ENCODE measurements at regions not wholly inside any gene's neighbourhood (a gene's known extent, or its start where the extent isn't known, plus 50 kb on each side); places are given as distances from the start of the nearest gene placed in this dataset.
A peak's percentile ranks its signal among the peaks of the same experiment; 100 is the strongest.

DNA sequence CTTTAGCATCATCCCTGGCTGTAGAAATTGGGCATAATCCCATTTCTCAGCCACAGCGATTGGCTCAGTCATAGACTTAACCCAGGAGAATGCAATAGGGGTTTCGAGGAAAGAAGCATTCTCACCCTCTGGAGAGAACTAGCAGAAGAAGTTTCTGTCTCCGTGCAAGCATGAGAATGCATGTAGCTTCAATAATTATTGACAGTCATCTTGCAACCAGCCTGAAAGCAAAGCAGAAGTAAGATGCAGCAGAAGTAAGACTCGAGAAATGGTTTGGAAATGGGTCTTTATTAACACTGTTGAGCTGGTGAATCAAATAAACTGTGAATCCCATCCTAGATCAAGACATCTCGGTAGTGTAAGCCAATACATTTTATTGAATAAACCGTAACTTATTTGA, 828.8 kb upstream of the GJE1 start:
- Mint-ChIP-seq H3K4me1 (ENCODE audit: insufficient read depth, unreplicated experiment) (peaks cover 5% of the 10 kb centered on the region), H3K27ac (ENCODE audit: low read depth, unreplicated experiment) (no peak overlapping the region), H3K4me3 (ENCODE audit: unreplicated experiment) (no peak overlapping the region), H3K27me3 (ENCODE audit: insufficient read depth, unreplicated experiment) (no peaks in the 10 kb centered on the region), H3K36me3 (ENCODE audit: insufficient read depth, unreplicated experiment) (no peaks in the 10 kb centered on the region), H3K9me3 (ENCODE audit: unreplicated experiment) (no peaks in the 10 kb centered on the region)
- BruUV-seq (replicated peaks), result no TSS peak
- CTCF ChIA-PET, result interaction anchor here (0.7 kb wide), 2 partner anchors 225 to 550 kb away, joined by 3 read pairs; no protein-coding TSS in a partner anchor
- intact Hi-C loops (cut with micrococcal nuclease), result no loop called here
- POLR2A ChIA-PET, result no interaction called here
- DNase-seq (ENCODE audit: unreplicated experiment), result no peak
- TF ChIP-seq, protein P1, sequence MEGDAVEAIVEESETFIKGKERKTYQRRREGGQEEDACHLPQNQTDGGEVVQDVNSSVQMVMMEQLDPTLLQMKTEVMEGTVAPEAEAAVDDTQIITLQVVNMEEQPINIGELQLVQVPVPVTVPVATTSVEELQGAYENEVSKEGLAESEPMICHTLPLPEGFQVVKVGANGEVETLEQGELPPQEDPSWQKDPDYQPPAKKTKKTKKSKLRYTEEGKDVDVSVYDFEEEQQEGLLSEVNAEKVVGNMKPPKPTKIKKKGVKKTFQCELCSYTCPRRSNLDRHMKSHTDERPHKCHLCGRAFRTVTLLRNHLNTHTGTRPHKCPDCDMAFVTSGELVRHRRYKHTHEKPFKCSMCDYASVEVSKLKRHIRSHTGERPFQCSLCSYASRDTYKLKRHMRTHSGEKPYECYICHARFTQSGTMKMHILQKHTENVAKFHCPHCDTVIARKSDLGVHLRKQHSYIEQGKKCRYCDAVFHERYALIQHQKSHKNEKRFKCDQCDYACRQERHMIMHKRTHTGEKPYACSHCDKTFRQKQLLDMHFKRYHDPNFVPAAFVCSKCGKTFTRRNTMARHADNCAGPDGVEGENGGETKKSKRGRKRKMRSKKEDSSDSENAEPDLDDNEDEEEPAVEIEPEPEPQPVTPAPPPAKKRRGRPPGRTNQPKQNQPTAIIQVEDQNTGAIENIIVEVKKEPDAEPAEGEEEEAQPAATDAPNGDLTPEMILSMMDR (IDR thresholded peaks at IDR 0.05; ENCODE audit: unreplicated experiment), result no peak

DNA sequence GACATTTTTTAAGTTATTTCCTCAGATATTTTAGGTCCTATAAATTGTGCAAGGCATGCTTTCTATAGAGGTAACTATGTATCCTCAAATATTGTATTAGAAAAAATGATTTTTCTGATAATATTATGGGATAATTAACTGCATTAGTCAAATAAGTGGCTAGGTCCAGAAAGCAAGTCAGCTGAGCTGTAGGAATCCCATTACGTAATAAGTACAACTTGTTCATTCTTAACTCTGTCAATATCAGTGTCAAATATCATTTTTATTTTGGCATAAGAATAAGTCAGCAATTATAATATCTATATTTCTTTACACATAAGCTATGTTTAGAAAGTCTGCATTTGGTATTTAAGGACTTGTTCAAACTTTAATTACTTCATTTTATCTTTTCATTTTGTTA, 830.9 kb upstream of the GJE1 start:
- Mint-ChIP-seq H3K27ac (ENCODE audit: low read depth, unreplicated experiment) (peak overlapping the region; percentile 25), H3K4me3 (ENCODE audit: unreplicated experiment) (no peak overlapping the region), H3K9me3 (ENCODE audit: unreplicated experiment) (no peaks in the 10 kb centered on the region), H3K36me3 (ENCODE audit: insufficient read depth, unreplicated experiment) (no peaks in the 10 kb centered on the region), H3K27me3 (ENCODE audit: insufficient read depth, unreplicated experiment) (no peaks in the 10 kb centered on the region), H3K4me1 (ENCODE audit: insufficient read depth, unreplicated experiment) (peaks cover 5% of the 10 kb centered on the region)
- BruUV-seq (replicated peaks), result no TSS peak
- peak; percentile 13 for DNase-seq (ENCODE audit: unreplicated experiment)
- ChIA-PET CTCF (no interaction called here), POLR2A (interaction anchor here (0.9 kb wide), 1 partner anchor 25 kb away, joined by 3 read pairs; no protein-coding TSS in a partner anchor)
- intact Hi-C loops (cut with micrococcal nuclease), result no loop called here
- TF ChIP-seq, protein P1 (IDR thresholded peaks at IDR 0.05; ENCODE audit: unreplicated experiment), result no peak

DNA sequence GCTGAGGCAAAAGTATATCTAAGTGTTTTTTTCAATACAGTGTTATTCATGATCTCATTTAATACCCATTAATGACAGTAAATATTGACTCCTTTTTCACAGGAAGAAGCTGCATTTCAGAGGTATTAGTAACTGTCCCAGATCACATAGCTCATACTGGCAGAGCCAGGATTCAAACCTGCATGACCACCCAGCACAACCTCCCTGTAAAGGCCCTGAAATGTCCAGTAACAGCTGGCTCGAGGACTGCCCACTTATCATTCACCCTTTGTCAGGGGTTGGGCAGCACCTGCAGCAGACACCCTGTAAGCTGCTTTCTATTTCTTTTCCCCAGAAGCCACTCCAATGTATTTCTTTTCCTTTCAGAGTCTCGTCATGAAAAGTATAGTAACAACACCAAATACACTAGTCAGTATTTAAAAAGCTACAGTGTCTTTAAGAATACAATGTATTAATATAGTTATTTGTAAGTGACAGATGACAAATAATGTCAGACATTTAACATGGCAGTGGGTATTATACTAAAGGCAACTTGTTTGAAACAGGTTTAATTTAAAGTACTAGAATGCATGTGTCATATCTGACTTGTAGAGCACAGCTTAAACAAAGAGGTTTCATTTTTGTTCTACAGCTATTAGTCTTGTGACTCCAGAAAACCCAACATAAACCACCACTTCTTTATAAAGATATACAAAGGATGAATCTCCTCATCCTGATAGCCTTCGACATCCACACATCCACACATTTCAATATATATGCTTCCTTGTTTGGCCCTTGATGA, 841.6 kb upstream of the GJE1 start:
- ChIA-PET POLR2A (interaction anchor here (0.5 to 0.7 kb wide), 4 partner anchors 68 to 510 kb away, joined by 3 read pairs; no protein-coding TSS in a partner anchor), CTCF (no interaction called here)
- peaks cover 6% of the 10 kb centered on the region for H3K36me3 Mint-ChIP-seq (ENCODE audit: insufficient read depth, unreplicated experiment)
- TF ChIP-seq, protein P1 (IDR thresholded peaks at IDR 0.05; ENCODE audit: unreplicated experiment), result no peak
- no peak for DNase-seq (ENCODE audit: unreplicated experiment)
- no peaks in the 10 kb centered on the region for H3K9me3 Mint-ChIP-seq (ENCODE audit: unreplicated experiment)
- H3K4me1 Mint-ChIP-seq (ENCODE audit: insufficient read depth, unreplicated experiment), result peaks cover 6% of the 10 kb centered on the region
- no TSS peak for BruUV-seq (replicated peaks)
- H3K4me3 Mint-ChIP-seq (ENCODE audit: unreplicated experiment), result no peak overlapping the region
- intact Hi-C loops (cut with micrococcal nuclease), result no loop called here
- H3K27me3 Mint-ChIP-seq (ENCODE audit: insufficient read depth, unreplicated experiment), result no peaks in the 10 kb centered on the region
- H3K27ac Mint-ChIP-seq (ENCODE audit: low read depth, unreplicated experiment), result peak overlapping the region; percentile 59

DNA sequence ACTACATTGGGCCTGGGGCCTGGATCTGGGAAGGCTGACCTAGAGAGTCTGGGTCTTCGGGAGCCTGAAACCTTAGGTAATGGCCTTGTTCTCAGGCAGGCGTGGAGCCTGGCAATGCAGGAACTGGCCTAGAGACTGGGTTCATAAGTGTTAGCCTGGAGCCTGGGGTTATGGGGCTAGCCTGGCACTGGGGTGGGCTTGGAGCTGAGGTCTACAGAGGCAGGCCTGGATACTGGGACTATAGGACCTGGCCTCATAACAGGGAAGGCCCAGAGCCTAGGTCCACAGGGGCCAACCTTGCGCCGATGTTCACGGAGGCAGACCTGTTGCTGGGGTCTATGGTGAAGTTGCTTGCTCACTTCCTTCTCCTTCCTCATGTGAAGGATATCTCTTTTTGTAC, 843.8 kb upstream of the GJE1 start:
- ChIA-PET POLR2A (no interaction called here), CTCF (interaction anchor here (0.6 kb wide), 1 partner anchor 103 kb away, joined by 4 read pairs; no protein-coding TSS in a partner anchor)
- H3K27ac Mint-ChIP-seq (ENCODE audit: low read depth, unreplicated experiment), result no peak overlapping the region
- no peaks in the 10 kb centered on the region for H3K9me3 Mint-ChIP-seq (ENCODE audit: unreplicated experiment)
- no peaks in the 10 kb centered on the region for H3K27me3 Mint-ChIP-seq (ENCODE audit: insufficient read depth, unreplicated experiment)
- peaks cover 6% of the 10 kb centered on the region for H3K4me1 Mint-ChIP-seq (ENCODE audit: insufficient read depth, unreplicated experiment)
- H3K36me3 Mint-ChIP-seq (ENCODE audit: insufficient read depth, unreplicated experiment), result peaks cover 6% of the 10 kb centered on the region
- H3K4me3 Mint-ChIP-seq (ENCODE audit: unreplicated experiment), result no peak overlapping the region
- TF ChIP-seq, protein P1 (IDR thresholded peaks at IDR 0.05; ENCODE audit: unreplicated experiment), result no peak
- intact Hi-C loops (cut with micrococcal nuclease), result no loop called here
- no peak for DNase-seq (ENCODE audit: unreplicated experiment)
- no TSS peak for BruUV-seq (replicated peaks)

Data from MCF 10A (cell line).